B cell (primary cell): ENCODE measurements at regions not wholly inside any gene's neighbourhood (a gene's known extent, or its start where the extent isn't known, plus 50 kb on each side); places are given as distances from the start of the nearest gene placed in this dataset.

Experiments
- ATAC-seq: fragments of 200-7000 bp; cut with Tn5 transposase; one replicate; pipeline ENCODE4 v1.10.0; 2021; ENCODE audit warnings: low read depth, mild to moderate bottlenecking, moderate number of reproducible peaks, moderate library complexity
- CTCF ChIA-PET: fragments of 350-600 bp; sonication (Branson Sonifier 250); formaldehyde crosslinking; loops from one replicate; lab custom pipeline; 2021; ENCODE audit warnings: antibody characterized with exemption, inconsistent platforms; lab: Charles Lee
- POLR2A ChIA-PET: fragments of 350-600 bp; sonication (Branson Sonifier 250); formaldehyde crosslinking; loops from one replicate; lab custom pipeline; 2021; ENCODE audit warnings: antibody characterized with exemption; lab: Charles Lee
- DNase-seq: peaks from one replicate; pipeline ENCODE4 v3.0.0; 2013
- H2AFZ ChIP-seq: 2 replicates; pipeline ENCODE4 v1.6.1; 2012; ENCODE audit warnings: mild to moderate bottlenecking, low read depth, low read length; ENCODE audit not compliant: insufficient read depth, poor library complexity, severe bottlenecking
- H3K27ac ChIP-seq, 2 donors: 1 replicate in 1 of 2; 2 replicates in 1 of 2; pipeline ENCODE4 v1.5.1; 2012 to 2013; ENCODE audit warnings: low read length in 2 of 2, mild to moderate bottlenecking in 2 of 2, moderate library complexity in 1 of 2
- H3K27me3 ChIP-seq, 4 experiments: fragments of 200-600 bp in 1 of 4; sonication (generic) in 1 of 4; replicated peaks in 1 of 4; 1 replicate in 2 of 4; 2 replicates in 2 of 4; pipeline versions ENCODE4 v1.6.1 to v1.7.0; 2013 to 2016; ENCODE audit warnings: low read length in 3 of 4, mild to moderate bottlenecking in 2 of 4, mixed read lengths in 1 of 4, moderate library complexity in 1 of 4; ENCODE audit not compliant: insufficient read depth in 4 of 4, control insufficient read depth in 3 of 4; ENCODE audit errors: control extremely low read depth in 1 of 4
- H3K36me3 ChIP-seq, 2 experiments: replicated peaks in 1 of 2; 1 replicate in 1 of 2; 2 replicates in 1 of 2; pipeline versions ENCODE4 v1.6.1 to v1.7.1; 2013; ENCODE audit warnings: low read length in 1 of 2; ENCODE audit not compliant: insufficient read depth in 2 of 2, control insufficient read depth in 1 of 2; ENCODE audit errors: control extremely low read depth in 1 of 2, extremely low read depth in 1 of 2
- H3K4me1 ChIP-seq, 2 donors: fragments of 200-600 bp in 1 of 2; sonication (generic) in 1 of 2; 1 replicate in 1 of 2; 2 replicates in 1 of 2; pipeline versions ENCODE4 v1.5.1 to v1.6.1; 2013 to 2017; ENCODE audit warnings: low read length in 2 of 2; ENCODE audit not compliant: control insufficient read depth in 2 of 2, insufficient read depth in 2 of 2
- H3K4me2 ChIP-seq: replicated peaks from 2 replicates; pipeline ENCODE3; 2012; ENCODE audit warnings: mild to moderate bottlenecking, low read depth, low read length; ENCODE audit not compliant: poor library complexity, severe bottlenecking
- H3K4me3 ChIP-seq, 5 experiments: fragments of 200-600 bp in 1 of 5; sonication (generic) in 1 of 5; 1 replicate in 3 of 5; 2 replicates in 2 of 5; pipeline versions ENCODE4 v1.5.1 to v1.7.0; 2011 to 2016; ENCODE audit warnings: low read length in 4 of 5, mild to moderate bottlenecking in 4 of 5, low read depth in 2 of 5, control low read depth in 1 of 5, moderate library complexity in 1 of 5; ENCODE audit not compliant: insufficient read depth in 1 of 5; ENCODE audit errors: control extremely low read depth in 1 of 5, extremely low read depth in 1 of 5
- H3K79me2 ChIP-seq: fragments of 200-600 bp; sonication (generic); one replicate; pipeline ENCODE4 v1.6.0; 2016; ENCODE audit warnings: low read length; ENCODE audit not compliant: control insufficient read depth, insufficient read depth
- H3K9ac ChIP-seq: fragments of 200-600 bp; sonication (generic); 2 replicates; pipeline ENCODE4 v1.6.1; 2017; ENCODE audit warnings: mild to moderate bottlenecking, low read length, moderate library complexity
- H3K9me3 ChIP-seq, 3 donors: one replicate each; pipeline versions ENCODE4 v1.6.1 to v1.7.1; 2013; ENCODE audit warnings: low read length in 2 of 3; ENCODE audit not compliant: control insufficient read depth in 2 of 3, insufficient read depth in 1 of 3; ENCODE audit errors: control extremely low read depth in 1 of 3
- H4K20me1 ChIP-seq: 2 replicates; pipeline ENCODE4 v1.6.0; 2012; ENCODE audit warnings: mild to moderate bottlenecking, low read length; ENCODE audit not compliant: insufficient read depth, control insufficient read depth, poor library complexity, severe bottlenecking
- H3K27ac Mint-ChIP-seq: one replicate; pipeline ENCODE4 v1.8.0; 2021; ENCODE audit warnings: mixed read lengths
- H3K27me3 Mint-ChIP-seq: one replicate; pipeline ENCODE4 v1.8.0; 2021; ENCODE audit warnings: mixed read lengths
- H3K4me1 Mint-ChIP-seq: one replicate; pipeline ENCODE4 v1.8.0; 2021; ENCODE audit warnings: mixed read lengths
- H3K4me3 Mint-ChIP-seq: one replicate; pipeline ENCODE4 v1.8.0; 2021; ENCODE audit warnings: mixed read lengths
- H3K9me3 Mint-ChIP-seq: one replicate; pipeline ENCODE4 v1.8.0; 2022; ENCODE audit warnings: mixed read lengths; ENCODE audit not compliant: insufficient read depth
- EZH2 ChIP-seq: IDR thresholded peaks from 2 replicates; pipeline ENCODE4 v1.6.1; 2012; ENCODE audit warnings: borderline replicate concordance, low read depth, mild to moderate bottlenecking, moderate library complexity, low read length; ENCODE audit not compliant: insufficient read depth, poor library complexity, severe bottlenecking
- WGBS: methylation state at CpG from one replicate; pipeline ENCODE4 v1.1.5; 2013; ENCODE audit warnings: missing lambda C conversion rate; ENCODE audit not compliant: insufficient coverage; 5-methylcytosine and 5-hydroxymethylcytosine counted together
- intact Hi-C: fragments of 100-400 bp; cut with micrococcal nuclease; formaldehyde crosslinking; loops from one replicate; pipeline ENCODE4 v1.10.0; 2022
- TF ChIP-seq, protein P1 (sequence below): fragments of 200-600 bp; IDR thresholded peaks from one replicate; pipeline ENCODE4 v1.8.0; 2022; ENCODE audit warnings: antibody characterized with exemption, mild to moderate bottlenecking

DNA sequence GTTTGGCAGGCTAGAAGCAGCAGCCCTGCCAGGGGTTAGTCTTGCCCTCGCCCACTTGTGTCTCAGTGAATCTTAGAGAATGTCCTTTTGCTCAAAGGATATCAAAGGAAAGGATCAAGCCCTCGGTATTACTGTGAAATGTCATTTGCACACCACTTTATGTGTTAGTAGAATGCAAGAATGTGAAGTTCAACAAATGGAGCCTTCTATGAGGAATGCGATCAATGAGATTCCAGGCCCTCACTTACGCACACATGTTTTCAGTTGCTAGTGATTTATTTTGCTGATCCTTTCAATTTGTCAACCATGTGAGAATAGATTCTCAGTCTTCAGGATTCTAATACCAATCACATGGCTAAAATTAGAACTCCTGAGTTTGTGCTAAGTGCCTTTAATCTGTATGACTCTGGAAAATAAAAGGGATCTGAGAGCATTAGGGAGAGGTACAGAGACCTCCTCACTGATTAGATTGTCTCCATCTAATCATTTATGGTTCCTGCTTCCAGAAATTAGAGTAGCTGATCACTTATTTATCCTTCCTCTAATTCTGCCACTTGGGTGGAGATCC is 123.0 kb upstream of the SP4 start:
- no peaks in the 10 kb centered on the region for H3K27me3 Mint-ChIP-seq
- Histone ChIP-seq H3K4me3 (no peak overlapping the region), H3K9ac (no peak overlapping the region), H3K36me3 (no peaks in the 10 kb centered on the region), H3K4me2 (no peak overlapping the region), H2AFZ (no peak overlapping the region), H3K9me3 (peaks cover 0 to 2% (median 0%) of the 10 kb centered on the region in 3 donors), H3K27me3 (no peaks in the 10 kb centered on the region), H3K79me2 (no peaks in the 10 kb centered on the region), H3K27ac (no peak overlapping the region), H4K20me1 (no peaks in the 10 kb centered on the region), H3K4me1 (no peaks in the 10 kb centered on the region)
- ChIA-PET POLR2A (no interaction called here), CTCF (interaction anchor here (1.2 to 1.9 kb wide), 2 partner anchors 13 to 122 kb away, joined by 4 to 5 read pairs; no protein-coding TSS in a partner anchor)
- no peak for DNase-seq
- TF ChIP-seq EZH2 = no peak
- TF ChIP-seq, protein P1, sequence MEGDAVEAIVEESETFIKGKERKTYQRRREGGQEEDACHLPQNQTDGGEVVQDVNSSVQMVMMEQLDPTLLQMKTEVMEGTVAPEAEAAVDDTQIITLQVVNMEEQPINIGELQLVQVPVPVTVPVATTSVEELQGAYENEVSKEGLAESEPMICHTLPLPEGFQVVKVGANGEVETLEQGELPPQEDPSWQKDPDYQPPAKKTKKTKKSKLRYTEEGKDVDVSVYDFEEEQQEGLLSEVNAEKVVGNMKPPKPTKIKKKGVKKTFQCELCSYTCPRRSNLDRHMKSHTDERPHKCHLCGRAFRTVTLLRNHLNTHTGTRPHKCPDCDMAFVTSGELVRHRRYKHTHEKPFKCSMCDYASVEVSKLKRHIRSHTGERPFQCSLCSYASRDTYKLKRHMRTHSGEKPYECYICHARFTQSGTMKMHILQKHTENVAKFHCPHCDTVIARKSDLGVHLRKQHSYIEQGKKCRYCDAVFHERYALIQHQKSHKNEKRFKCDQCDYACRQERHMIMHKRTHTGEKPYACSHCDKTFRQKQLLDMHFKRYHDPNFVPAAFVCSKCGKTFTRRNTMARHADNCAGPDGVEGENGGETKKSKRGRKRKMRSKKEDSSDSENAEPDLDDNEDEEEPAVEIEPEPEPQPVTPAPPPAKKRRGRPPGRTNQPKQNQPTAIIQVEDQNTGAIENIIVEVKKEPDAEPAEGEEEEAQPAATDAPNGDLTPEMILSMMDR = no peak
- H3K9me3 Mint-ChIP-seq = peaks cover 6% of the 10 kb centered on the region
- intact Hi-C loops = loop anchor here (5.0 kb wide), 1 partner anchor 222 kb away; no protein-coding TSS in a partner anchor
- peaks cover 4% of the 10 kb centered on the region for H3K4me1 Mint-ChIP-seq
- ATAC-seq = no peak
- H3K27ac Mint-ChIP-seq = no peak overlapping the region
- H3K4me3 Mint-ChIP-seq = no peak overlapping the region
- 100% methylated on average over 3 of the region's 4 CpGs for WGBS

- H3K27me3 ChIP-seq = no peaks in the 10 kb centered on the region
- TF ChIP-seq EZH2 = no peak
- TF ChIP-seq, protein P1 = no peak
- no peak overlapping the region for H3K4me2 ChIP-seq
- H3K4me3 ChIP-seq = no peak overlapping the region
- H3K9ac ChIP-seq = no peak overlapping the region
- peaks cover 6% of the 10 kb centered on the region for H3K9me3 Mint-ChIP-seq
- no peaks in the 10 kb centered on the region for H3K4me1 ChIP-seq
- no peaks in the 10 kb centered on the region for H3K36me3 ChIP-seq
- H3K9me3 ChIP-seq = peaks cover 0 to 2% (median 0%) of the 10 kb centered on the region in 3 donors
- intact Hi-C loops = no loop called here
- no peak overlapping the region for H3K4me3 Mint-ChIP-seq
- ATAC-seq (no peak), DNase-seq (no peak)
- H3K27ac Mint-ChIP-seq = no peak overlapping the region
- no CpG with 5 or more reads among the region's 3 CpGs for WGBS
- CTCF ChIA-PET = interaction anchor here (1.2 to 1.9 kb wide), 2 partner anchors 13 to 121 kb away, joined by 4 to 5 read pairs; no protein-coding TSS in a partner anchor
- no peaks in the 10 kb centered on the region for H3K79me2 ChIP-seq
- no peaks in the 10 kb centered on the region for H4K20me1 ChIP-seq
- H3K27ac ChIP-seq = no peak overlapping the region
- H2AFZ ChIP-seq = no peak overlapping the region
- H3K4me1 Mint-ChIP-seq = peaks cover 4% of the 10 kb centered on the region
- POLR2A ChIA-PET = no interaction called here
- H3K27me3 Mint-ChIP-seq = no peaks in the 10 kb centered on the region
Observed at GRCh38 chr7:21305455-21306235, 122.2 kb upstream of the SP4 start.
